GM23338 (cell line): ENCODE measurements at regions not wholly inside any gene's neighbourhood (a gene's known extent, or its start where the extent isn't known, plus 50 kb on each side); places are given as distances from the start of the nearest gene placed in this dataset.

Experiments
- ATAC-seq: fragments of 200-7000 bp; cut with Tn5 transposase; 3 replicates; pipeline ENCODE4 v1.9.1; 2020
- DNase-seq: peaks from one replicate; pipeline ENCODE4 v3.0.0-alpha.2; 2015; ENCODE audit warnings: low spot score
- H2AFZ ChIP-seq: fragments of 200-600 bp; sonication (generic); 2 replicates; pipeline ENCODE4 v1.8.0; 2016; ENCODE audit warnings: antibody characterized with exemption, mild to moderate bottlenecking, moderate library complexity
- H3F3A ChIP-seq: fragments of 200-600 bp; sonication (generic); replicated peaks from 2 replicates; pipeline ENCODE4 v1.8.0; 2017; ENCODE audit warnings: antibody characterized with exemption, mixed run types, low read depth
- H3K27ac ChIP-seq: fragments of 200-600 bp; sonication (generic); 2 replicates; pipeline ENCODE4 v1.6.1; 2016; ENCODE audit warnings: low read depth
- H3K27me3 ChIP-seq: fragments of 200-600 bp; sonication (generic); 2 replicates; pipeline ENCODE4 v1.8.0; 2016; ENCODE audit warnings: mild to moderate bottlenecking, mixed run types, moderate library complexity; ENCODE audit not compliant: insufficient read depth
- H3K36me3 ChIP-seq: fragments of 200-600 bp; sonication (generic); 2 replicates; pipeline ENCODE4 v1.8.0; 2016; ENCODE audit warnings: mild to moderate bottlenecking; ENCODE audit not compliant: insufficient read depth
- H3K4me1 ChIP-seq: fragments of 200-600 bp; sonication (generic); 2 replicates; pipeline ENCODE4 v1.8.0; 2016; ENCODE audit warnings: mild to moderate bottlenecking, moderate library complexity; ENCODE audit not compliant: insufficient read depth
- H3K4me2 ChIP-seq: fragments of 200-600 bp; sonication (generic); 2 replicates; pipeline ENCODE4 v1.7.1; 2017; ENCODE audit warnings: mixed run types
- H3K4me3 ChIP-seq: fragments of 200-600 bp; sonication (generic); 2 replicates; pipeline ENCODE4 v1.6.1; 2016; ENCODE audit warnings: mixed run types
- H3K79me2 ChIP-seq: fragments of 200-600 bp; sonication (generic); replicated peaks from 2 replicates; pipeline ENCODE4 v1.8.0; 2017; ENCODE audit warnings: mild to moderate bottlenecking; ENCODE audit not compliant: insufficient read depth
- H3K9me2 ChIP-seq: fragments of 200-600 bp; sonication (generic); 2 replicates; pipeline ENCODE4 v1.8.0; 2017; ENCODE audit not compliant: insufficient read depth
- H4K20me1 ChIP-seq: fragments of 200-600 bp; sonication (generic); replicated peaks from 2 replicates; pipeline ENCODE4 v1.8.0; 2017; ENCODE audit warnings: mild to moderate bottlenecking; ENCODE audit not compliant: insufficient read depth
- H3K27ac Mint-ChIP-seq: 2 replicates; pipeline ENCODE4 v1.8.0; 2020; ENCODE audit warnings: inconsistent platforms, mild to moderate bottlenecking, moderate library complexity, mixed read lengths
- H3K27me3 Mint-ChIP-seq: 3 replicates; pipeline ENCODE4 v1.8.0; 2022; ENCODE audit warnings: low read depth, mild to moderate bottlenecking, moderate library complexity, mixed read lengths, inconsistent platforms; ENCODE audit not compliant: insufficient read depth, poor library complexity
- H3K36me3 Mint-ChIP-seq: 3 replicates; pipeline ENCODE4 v1.8.0; 2021; ENCODE audit warnings: low read depth, mild to moderate bottlenecking, inconsistent platforms, moderate library complexity, mixed read lengths
- H3K4me1 Mint-ChIP-seq: 3 replicates; pipeline ENCODE4 v1.8.0; 2020; ENCODE audit warnings: mild to moderate bottlenecking, inconsistent platforms, mixed read lengths
- H3K4me3 Mint-ChIP-seq: 3 replicates; pipeline ENCODE4 v1.8.0; 2021; ENCODE audit warnings: moderate library complexity, mild to moderate bottlenecking, inconsistent platforms, mixed read lengths
- H3K9me3 Mint-ChIP-seq: 3 replicates; pipeline ENCODE4 v1.8.0; 2020; ENCODE audit warnings: moderate library complexity, mild to moderate bottlenecking, inconsistent platforms, mixed read lengths
- CREB1 ChIP-seq: fragments of 250-450 bp; sonication (Bioruptor Pico); IDR thresholded peaks from 2 replicates; pipeline ENCODE4 v1.5.0; 2020; ENCODE audit warnings: low read depth, mild to moderate bottlenecking, moderate library complexity
- EZH2 ChIP-seq: fragments of 200-600 bp; sonication (generic); IDR thresholded peaks from one replicate; pipeline ENCODE4 v1.8.0; 2017; ENCODE audit warnings: antibody characterized with exemption, mild to moderate bottlenecking, low read depth; ENCODE audit not compliant: unreplicated experiment
- EZH2phosphoT487 ChIP-seq: fragments of 200-600 bp; sonication (generic); IDR thresholded peaks from one replicate; pipeline ENCODE4 v1.8.1; 2018; ENCODE audit warnings: antibody characterized with exemption; ENCODE audit not compliant: unreplicated experiment
- JUNB ChIP-seq: IDR thresholded peaks from one replicate; pipeline ENCODE4 v1.6.1; 2016; ENCODE audit warnings: antibody characterized with exemption; ENCODE audit not compliant: unreplicated experiment
- NANOG ChIP-seq: IDR thresholded peaks from 2 replicates; pipeline ENCODE4 v1.6.1; 2016; ENCODE audit warnings: antibody characterized with exemption, borderline replicate concordance
- POLR2AphosphoS5 ChIP-seq: IDR thresholded peaks from 2 replicates; pipeline ENCODE4 v1.6.1; 2016; ENCODE audit warnings: antibody characterized with exemption, low read depth
- STAT1 ChIP-seq: IDR thresholded peaks from one replicate; pipeline ENCODE4 v1.6.1; 2016; ENCODE audit warnings: antibody characterized with exemption; ENCODE audit not compliant: unreplicated experiment
- ZNF114 ChIP-seq: fragments of 250-450 bp; sonication (Bioruptor Pico); IDR thresholded peaks from 2 replicates; pipeline ENCODE4 v1.5.0; 2020; ENCODE audit warnings: mild to moderate bottlenecking, moderate library complexity
- ZNF331 ChIP-seq: fragments of 250-450 bp; sonication (Bioruptor Pico); IDR thresholded peaks from 2 replicates; pipeline ENCODE4 v1.5.0; 2020; ENCODE audit warnings: low read depth, mild to moderate bottlenecking, moderate library complexity
- ZNF462 ChIP-seq: fragments of 250-450 bp; sonication (Bioruptor Pico); IDR thresholded peaks from 2 replicates; pipeline ENCODE4 v1.5.0; 2020; ENCODE audit warnings: mild to moderate bottlenecking, moderate library complexity
- TF ChIP-seq, protein P1 (sequence below), 2 experiments: fragments of 200-600 bp in 1 of 2; sonication (generic) in 1 of 2; conservative IDR thresholded peaks; 2 replicates each; pipeline versions ENCODE4 v1.5.1 to v1.6.1; 2016 to 2017; ENCODE audit warnings: antibody characterized with exemption in 2 of 2, low read depth in 2 of 2, mild to moderate bottlenecking in 2 of 2, moderate library complexity in 1 of 2
- TF ChIP-seq, protein P2 (sequence below): IDR thresholded peaks from 2 replicates; pipeline ENCODE4 v1.6.1; 2016; ENCODE audit warnings: antibody characterized with exemption
- TF ChIP-seq, protein P3 (sequence below): IDR thresholded peaks from one replicate; pipeline ENCODE4 v1.6.1; 2018; ENCODE audit warnings: antibody characterized with exemption; ENCODE audit not compliant: unreplicated experiment

DNA sequence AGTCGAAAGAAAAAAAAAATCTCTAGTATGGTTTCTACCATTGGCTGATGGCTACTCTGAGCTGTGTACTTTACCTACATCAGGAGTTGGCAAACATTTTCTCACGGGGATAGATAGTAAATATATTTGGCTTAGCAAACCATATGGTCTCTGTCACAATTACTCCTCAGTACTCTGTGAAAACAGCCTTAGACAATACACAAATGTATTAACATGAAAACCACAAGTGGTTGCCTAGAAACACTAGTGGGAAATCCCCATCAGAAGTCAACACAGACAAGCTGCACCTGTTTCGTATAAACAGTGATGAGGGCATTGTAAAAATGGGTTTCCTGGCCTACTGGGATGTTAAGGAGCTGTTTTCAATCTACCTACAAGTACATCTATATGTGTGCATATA, 84.6 kb upstream of the NAV3 start:
- no peak for ATAC-seq

More for the DNA sequence above, 84.6 kb upstream of the NAV3 start:
- Histone ChIP-seq H3K4me2 (no peak overlapping the region), H3K27me3 (no peaks in the 10 kb centered on the region), H3K36me3 (no peaks in the 10 kb centered on the region), H3K4me1 (peaks cover 5% of the 10 kb centered on the region), H3K4me3 (no peak overlapping the region), H3K27ac (no peak overlapping the region), H4K20me1 (no peaks in the 10 kb centered on the region), H3K79me2 (no peaks in the 10 kb centered on the region), H3F3A (no peaks in the 10 kb centered on the region), H3K9me2 (no peaks in the 10 kb centered on the region), H2AFZ (no peak overlapping the region)
- Mint-ChIP-seq H3K27me3 (no peaks in the 10 kb centered on the region), H3K4me3 (no peak overlapping the region), H3K36me3 (no peaks in the 10 kb centered on the region), H3K27ac (no peak overlapping the region), H3K9me3 (no peaks in the 10 kb centered on the region), H3K4me1 (peaks cover 8% of the 10 kb centered on the region; the same call in 2 of the 3 replicates)
- TF ChIP-seq POLR2AphosphoS5 (no peak), ZNF331 (CRISPR knock-in tag) (no peak), NANOG (no peak), JUNB (no peak), EZH2phosphoT487 (no peak), EZH2 (no peak), CREB1 (CRISPR knock-in tag) (no peak), STAT1 (no peak), ZNF462 (no peak), ZNF114 (CRISPR knock-in tag) (no peak)
- TF ChIP-seq, protein P1, sequence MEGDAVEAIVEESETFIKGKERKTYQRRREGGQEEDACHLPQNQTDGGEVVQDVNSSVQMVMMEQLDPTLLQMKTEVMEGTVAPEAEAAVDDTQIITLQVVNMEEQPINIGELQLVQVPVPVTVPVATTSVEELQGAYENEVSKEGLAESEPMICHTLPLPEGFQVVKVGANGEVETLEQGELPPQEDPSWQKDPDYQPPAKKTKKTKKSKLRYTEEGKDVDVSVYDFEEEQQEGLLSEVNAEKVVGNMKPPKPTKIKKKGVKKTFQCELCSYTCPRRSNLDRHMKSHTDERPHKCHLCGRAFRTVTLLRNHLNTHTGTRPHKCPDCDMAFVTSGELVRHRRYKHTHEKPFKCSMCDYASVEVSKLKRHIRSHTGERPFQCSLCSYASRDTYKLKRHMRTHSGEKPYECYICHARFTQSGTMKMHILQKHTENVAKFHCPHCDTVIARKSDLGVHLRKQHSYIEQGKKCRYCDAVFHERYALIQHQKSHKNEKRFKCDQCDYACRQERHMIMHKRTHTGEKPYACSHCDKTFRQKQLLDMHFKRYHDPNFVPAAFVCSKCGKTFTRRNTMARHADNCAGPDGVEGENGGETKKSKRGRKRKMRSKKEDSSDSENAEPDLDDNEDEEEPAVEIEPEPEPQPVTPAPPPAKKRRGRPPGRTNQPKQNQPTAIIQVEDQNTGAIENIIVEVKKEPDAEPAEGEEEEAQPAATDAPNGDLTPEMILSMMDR (conservative IDR thresholded peaks at IDR 0.05; ENCODE audit: low read depth in 2 of 2): no peak
- TF ChIP-seq, protein P2, sequence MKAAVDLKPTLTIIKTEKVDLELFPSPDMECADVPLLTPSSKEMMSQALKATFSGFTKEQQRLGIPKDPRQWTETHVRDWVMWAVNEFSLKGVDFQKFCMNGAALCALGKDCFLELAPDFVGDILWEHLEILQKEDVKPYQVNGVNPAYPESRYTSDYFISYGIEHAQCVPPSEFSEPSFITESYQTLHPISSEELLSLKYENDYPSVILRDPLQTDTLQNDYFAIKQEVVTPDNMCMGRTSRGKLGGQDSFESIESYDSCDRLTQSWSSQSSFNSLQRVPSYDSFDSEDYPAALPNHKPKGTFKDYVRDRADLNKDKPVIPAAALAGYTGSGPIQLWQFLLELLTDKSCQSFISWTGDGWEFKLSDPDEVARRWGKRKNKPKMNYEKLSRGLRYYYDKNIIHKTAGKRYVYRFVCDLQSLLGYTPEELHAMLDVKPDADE: no peak
- TF ChIP-seq, protein P3, sequence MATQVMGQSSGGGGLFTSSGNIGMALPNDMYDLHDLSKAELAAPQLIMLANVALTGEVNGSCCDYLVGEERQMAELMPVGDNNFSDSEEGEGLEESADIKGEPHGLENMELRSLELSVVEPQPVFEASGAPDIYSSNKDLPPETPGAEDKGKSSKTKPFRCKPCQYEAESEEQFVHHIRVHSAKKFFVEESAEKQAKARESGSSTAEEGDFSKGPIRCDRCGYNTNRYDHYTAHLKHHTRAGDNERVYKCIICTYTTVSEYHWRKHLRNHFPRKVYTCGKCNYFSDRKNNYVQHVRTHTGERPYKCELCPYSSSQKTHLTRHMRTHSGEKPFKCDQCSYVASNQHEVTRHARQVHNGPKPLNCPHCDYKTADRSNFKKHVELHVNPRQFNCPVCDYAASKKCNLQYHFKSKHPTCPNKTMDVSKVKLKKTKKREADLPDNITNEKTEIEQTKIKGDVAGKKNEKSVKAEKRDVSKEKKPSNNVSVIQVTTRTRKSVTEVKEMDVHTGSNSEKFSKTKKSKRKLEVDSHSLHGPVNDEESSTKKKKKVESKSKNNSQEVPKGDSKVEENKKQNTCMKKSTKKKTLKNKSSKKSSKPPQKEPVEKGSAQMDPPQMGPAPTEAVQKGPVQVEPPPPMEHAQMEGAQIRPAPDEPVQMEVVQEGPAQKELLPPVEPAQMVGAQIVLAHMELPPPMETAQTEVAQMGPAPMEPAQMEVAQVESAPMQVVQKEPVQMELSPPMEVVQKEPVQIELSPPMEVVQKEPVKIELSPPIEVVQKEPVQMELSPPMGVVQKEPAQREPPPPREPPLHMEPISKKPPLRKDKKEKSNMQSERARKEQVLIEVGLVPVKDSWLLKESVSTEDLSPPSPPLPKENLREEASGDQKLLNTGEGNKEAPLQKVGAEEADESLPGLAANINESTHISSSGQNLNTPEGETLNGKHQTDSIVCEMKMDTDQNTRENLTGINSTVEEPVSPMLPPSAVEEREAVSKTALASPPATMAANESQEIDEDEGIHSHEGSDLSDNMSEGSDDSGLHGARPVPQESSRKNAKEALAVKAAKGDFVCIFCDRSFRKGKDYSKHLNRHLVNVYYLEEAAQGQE: no peak
- DNase-seq: no peak
